ENCODE measurements at regions not wholly inside any gene's neighbourhood (a gene's known extent, or its start where the extent isn't known, plus 50 kb on each side); places are given as distances from the start of the nearest gene placed in this dataset.
"Not testable (repeated sequence)": the region's sequence is repeated elsewhere in the genome, so short reads cannot be mapped to it uniquely, and the experiment has no call there.

DNA sequence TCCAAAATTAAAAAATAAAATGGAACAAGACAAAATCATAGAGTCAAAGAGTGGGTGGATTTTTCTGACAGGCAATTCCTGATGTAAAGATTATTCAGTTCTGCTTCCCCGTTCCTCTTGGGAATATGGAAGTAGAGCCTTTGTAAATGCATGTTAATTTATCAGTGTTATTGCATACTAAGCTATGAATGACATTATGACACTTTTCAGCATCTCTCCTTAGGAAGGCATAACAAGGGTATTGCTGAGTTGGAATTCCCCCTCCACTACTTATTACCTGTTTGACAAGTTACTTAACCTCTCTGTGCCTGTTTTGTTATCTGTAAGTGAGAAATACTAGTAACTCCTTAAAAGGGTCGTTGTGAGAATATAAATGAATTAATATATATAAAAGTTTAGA, 640.4 kb downstream of the LMO4 start:
- DNase-seq: no peak

DNA sequence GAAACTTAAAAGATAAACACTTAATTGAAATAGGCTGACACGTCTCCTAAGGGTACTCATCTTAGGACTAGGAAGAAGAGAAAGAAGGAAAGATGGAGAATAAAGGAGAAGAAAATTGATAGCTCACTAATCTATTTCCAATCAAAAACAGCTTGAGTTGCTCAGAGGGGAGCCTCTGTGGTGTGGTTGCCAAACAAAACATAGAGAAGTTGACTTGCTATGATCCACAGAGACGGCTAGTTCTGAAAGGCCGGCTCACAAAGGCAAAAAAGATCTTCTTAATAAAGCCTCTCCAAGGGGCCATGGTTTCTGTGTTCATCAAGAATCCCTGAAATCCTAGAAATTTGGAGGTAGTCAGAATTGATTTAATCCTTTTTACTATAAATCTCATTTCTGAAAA, 644.1 kb downstream of the LMO4 start:
- DNase-seq: no peak

DNA sequence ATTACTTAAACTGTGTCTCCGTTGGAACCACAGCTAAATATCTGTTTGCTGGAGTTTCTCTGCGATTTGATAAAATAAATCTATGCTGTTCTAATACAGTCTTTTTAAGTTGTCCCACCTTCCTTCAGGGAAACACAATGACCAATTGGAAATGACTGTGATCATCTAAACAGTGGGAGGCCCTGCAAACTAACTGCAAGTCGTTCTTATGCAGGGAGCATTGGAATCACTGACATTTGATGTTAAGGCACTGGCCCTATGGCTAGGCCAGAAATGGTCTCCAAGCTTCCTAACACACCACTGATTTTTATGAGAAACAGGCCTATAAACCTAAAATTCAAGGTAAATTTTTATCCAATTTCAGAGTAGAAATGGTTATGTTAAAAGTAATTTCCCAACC, 645.2 kb downstream of the LMO4 start:
- no peak for DNase-seq

DNA sequence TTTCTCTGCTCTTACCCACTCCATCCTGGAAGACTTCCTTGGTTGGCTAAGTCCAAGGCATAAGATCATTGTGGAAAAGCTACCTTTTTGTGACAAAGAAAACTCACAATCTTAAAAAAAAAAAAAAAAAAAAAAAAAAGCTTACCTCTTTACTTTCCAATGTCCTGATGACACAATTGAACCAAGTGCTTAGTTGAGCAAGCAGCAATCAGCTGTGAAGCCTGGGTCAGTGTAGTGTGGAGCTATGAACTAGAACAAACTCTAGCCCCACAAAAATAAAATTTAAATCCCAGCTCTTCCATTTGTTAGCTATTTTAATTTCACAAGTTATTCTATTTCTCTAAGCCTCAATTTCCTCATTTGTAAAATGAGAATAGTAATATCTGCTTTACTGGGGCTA, 647.6 kb downstream of the LMO4 start:
- DNase-seq: no peak

DNA sequence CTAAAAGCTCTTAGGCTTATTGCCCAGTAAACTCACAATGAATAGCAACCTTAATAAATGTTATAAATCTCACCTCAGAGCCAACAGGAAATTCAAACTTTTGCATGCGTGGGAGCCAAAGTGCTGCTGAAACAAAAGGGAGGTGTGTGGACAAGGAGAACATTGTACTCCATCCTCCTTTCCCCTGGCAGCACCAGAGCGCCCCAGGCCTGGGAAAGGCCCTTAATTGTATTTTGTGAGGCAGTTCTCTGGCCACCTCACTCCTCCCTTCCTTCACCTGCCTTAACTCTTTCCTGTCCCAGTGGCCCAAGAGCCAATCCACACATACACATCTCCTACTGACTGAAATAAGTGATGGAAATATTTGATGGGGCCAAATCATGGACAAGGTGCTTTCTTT, 648.5 kb downstream of the LMO4 start:
- no peak for DNase-seq

DNA sequence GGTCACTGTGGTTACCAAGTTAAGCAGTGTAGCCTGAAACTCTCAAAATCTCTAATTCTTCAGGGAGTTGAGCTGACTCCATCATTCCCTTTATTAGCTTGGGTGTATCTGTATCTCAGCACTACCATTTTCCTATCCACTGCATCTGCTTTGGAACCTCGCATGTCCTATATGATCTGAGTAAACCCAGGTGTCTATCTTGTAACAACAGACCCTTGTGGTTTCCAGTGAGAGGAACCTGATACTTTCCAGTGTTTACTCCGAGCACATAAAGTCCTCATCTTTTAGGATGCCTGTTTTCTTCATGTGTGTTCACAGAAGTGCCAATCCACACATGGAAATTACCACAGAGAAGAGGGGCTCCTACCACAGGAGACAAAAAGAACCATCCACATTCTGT, 650.4 kb downstream of the LMO4 start:
- DNase-seq: no peak

DNA sequence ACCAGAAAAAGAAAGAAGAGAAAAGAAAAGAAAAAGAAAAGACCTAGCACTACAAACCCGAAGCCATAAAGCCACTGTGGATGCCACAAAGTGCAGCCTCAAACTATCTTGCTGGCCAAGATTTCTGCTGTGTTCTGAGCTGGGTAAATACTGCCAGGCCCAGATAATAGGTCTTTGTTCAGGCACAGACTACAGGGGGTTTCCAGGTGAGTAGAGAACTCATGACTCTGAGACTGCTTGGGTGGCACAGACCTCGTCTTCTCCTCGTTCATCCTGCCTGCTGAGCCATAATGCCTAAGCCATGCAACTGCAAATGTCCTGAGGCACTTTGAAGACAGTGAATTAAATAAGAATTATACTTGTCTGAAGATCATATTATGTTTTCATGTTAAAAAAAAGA, 651.8 kb downstream of the LMO4 start:
- no peak for DNase-seq

DNA sequence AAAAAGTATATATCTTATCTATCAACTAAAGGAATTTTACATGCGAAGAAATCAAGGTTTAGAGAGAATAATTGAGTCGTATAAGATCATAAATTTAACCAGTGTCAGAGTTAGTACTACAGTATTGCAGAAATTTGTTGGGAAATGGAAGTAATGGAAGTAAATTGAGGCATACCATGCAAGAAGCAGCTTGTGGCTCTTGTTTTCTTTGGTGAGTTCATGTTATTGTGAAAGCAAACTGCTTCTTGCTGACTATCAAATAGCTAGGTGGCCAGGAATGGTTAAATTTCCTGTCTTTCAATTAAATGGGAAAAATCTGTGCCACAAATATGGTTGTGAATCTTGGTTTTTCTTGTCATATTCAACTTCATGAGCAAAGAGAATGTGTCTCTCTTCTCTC, 652.7 kb downstream of the LMO4 start:
- DNase-seq: no peak

DNA sequence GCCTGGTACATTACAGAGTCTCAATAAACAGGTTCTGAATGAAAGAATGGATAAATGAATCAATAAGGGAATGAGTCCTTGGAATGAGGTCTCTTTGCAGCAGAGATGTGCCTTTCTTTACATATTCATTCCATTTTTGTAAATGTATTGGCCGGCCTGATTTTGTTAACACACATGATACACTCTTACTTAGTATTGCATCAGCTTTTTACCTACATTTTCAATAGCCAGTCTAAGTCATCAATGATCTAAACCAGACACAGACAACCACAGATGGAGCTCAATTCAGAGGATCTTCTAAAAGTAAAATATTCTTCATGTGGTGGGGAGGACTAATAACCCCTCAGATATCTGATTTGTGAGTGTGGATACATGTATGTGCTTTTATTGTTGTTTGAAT, 653.1 kb downstream of the LMO4 start:
- no peak for DNase-seq

DNA sequence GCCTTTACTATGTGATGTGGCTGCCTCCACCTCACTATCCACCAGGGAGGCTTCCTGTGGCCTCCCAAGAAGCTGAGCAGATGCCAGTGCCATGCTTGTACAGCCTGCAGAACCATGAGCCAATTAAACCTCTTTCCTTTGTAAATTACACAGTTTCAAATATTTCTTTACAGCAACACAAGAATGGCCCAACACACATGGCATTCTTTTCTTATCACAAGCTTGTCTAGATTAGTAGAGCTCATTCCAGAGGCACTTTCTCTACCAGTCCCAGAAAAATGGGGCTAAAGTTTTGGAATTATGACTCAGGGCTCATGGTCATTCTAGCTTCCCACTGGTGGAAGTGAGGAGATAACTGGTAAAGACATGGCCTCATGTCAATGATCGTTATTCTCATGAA, 655.2 kb downstream of the LMO4 start:
- DNase-seq: no peak

DNA sequence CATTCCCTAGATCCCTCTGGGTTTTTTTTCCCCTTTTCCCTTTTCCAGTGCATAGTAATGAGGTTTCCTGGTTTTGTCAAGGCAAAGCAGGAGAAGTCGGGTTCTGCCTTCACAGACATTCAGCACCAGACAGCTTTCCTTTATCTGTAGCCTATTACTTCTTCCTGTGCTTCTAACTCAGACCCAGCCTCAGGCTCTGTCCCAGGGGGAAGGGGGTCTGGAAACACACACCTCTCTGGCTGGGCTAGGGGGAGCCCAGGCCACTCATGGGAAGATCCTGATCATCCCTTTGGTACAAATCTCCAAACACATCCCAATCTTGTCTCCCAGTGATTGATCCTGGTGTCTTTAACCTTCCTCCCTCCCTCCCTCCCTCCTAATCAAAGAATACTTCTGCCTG, 656.4 kb downstream of the LMO4 start:
- no peak for DNase-seq

DNA sequence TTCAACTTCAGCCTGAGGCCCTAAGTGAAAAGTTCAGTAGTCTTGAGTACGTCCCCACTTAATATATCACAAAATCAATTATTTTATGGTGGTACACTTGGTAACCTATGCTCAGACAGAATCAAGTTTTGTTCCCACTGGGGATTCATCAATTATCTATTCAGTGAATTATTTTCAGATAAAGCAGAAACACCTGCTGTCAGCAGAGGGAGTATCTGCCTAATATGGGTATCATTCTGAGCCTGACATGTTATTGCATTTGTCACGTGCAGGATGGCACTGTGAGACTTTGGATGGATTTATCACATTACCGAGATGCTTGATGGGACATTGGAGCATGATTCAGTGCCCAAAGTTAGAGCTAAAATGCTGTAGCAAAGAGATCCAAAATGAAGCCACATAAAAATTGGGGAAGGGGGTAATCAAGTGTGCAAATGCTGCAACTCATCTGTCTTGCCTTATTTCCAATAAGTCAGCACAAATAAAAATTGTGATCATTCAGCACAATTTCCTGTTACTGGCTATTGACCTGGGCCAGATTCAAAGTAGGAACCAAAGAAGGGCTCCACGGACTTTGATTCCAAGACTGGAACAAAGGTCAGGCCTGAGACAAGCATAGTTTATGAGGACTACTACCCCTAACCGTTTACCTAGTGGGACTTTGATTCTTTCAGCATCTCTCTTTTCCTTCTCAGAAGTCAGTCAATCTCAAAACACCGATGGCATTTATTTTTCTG, 657.6 kb downstream of the LMO4 start:
- no peak for DNase-seq

DNA sequence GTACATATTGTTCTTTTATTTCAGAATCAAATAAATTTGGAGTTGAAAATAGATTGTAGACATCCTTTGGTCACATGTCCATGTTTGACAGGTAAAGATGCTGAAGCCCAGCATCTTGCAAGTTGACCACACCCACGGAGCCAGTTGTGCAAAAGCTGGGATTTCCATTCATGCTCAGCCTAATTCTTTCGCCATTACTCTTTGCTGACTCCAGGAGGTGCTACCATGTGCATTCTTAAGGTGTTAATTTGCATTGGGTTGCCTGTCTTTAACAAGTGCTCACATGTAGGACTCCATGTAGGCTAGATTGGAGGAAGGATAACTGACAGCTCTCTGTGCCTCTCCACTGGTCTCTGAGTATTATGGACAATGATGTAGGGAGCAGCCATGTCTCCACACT, 660.7 kb downstream of the LMO4 start:
- no peak for DNase-seq

DNA sequence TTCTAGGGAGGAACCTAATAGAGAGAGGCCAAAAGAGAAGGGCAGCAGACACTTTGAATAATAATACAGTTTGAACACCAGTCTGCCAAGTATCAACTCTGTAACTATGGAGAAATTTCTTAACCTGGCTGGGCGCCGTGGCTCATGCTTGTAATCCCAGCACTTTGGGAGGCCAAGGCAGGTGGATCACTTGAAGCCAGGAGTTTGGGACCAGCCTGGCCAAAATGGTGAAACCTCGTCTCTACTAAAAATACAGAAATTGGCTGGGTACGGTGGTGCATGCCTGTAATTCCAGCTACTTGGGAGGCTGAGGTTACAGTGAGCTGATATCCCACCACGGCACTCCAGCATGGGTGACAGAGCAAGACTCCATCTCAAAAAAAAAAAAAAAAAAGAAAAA, 663.9 kb downstream of the LMO4 start:
- not testable (repeated sequence) for DNase-seq

DNA sequence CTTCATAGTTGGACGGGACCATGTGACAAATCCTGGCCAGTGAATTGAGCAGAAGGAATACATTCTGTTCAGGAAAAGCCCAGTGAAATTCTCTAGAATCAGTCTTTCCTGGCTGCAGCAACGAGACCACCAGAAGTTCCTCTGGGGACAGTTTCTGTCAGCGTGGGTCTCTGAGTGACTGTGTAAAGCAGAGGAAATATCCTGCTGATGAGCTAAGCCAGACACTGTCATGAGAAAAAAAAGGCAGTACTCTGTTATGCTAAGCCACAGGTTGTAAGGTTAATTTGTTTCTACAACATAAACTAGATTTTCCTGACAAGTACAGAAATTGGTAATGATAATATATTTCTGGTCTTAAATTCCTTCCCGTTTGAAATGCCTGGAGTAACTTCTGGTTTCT, 664.4 kb downstream of the LMO4 start:
- no peak for DNase-seq

DNA sequence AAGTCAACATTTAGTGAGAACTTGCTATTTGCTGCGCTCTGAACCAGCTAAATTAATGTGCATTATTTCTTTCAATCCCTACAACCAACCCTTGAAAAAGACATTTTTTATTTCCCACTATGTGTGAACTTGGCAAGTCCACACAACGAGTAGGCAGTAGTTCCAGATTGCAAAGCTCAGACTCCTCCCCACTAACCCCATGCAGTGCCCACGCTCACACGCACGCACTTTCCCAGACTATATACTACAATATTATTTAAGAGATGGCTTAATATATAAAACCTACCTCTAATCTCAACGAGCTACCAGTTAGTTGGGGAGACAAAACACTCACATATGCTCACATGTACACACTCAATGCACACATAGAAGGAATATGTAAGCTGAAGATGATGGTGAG, 671.2 kb downstream of the LMO4 start:
- DNase-seq: no peak

DNA sequence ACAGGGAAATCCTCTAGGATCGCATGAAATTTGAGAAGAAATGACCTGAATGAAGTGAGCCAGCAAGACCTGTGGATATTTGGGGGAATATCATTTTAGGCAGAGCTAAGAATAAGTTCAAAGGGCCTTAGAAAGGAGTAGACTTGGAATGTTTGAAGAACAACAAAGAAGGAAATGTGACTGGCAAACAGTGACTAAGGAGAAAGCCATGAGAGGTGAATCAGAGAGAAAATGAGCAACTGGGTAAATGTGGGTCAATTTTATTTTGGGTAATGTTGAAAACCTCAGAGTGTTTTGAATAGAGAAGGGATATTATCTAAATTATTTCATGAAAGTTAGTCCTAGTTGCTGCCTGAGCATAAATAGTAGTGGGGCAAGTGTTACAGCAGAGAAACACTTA, 672.8 kb downstream of the LMO4 start:
- no peak for DNase-seq

DNA sequence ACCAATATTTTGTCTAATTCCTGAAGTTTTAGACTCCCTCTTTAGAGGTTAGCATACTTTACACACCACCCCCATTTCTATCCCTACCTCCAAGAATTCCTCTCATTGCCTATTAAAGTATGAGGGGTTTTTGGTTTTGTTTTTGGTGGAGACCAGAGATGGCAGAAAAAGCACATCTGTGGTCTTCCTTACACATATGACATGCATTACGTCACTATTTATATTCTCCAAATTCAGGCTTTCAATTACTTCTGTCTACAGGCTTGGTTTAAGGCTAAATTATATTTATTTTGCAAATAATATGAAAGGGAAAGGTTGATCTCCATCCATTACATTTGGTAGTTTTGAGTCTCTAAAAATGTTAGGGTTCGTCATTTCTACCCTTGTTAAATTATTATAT, 674.6 kb downstream of the LMO4 start:
- DNase-seq: no peak

DNA sequence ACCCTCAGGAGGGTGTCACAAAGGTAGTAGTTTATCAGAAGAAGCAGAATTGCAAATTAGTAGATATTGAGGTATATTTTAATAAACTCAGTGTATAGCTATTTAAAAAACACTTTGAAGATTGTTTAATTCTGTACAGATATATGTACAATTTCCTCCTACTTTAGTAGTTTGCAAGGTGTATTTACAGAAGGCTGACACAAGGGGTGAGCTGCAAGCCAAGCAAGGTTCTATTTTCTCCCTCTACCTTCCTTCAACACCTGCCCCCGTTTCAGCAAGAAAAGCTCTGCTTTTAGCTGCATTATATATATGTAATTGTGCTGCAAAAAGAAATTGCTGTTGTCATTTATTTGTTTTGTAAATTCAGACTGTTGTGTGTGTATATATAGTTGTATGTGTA, 674.2 kb upstream of the PKN2 start:
- no peak for DNase-seq

DNA sequence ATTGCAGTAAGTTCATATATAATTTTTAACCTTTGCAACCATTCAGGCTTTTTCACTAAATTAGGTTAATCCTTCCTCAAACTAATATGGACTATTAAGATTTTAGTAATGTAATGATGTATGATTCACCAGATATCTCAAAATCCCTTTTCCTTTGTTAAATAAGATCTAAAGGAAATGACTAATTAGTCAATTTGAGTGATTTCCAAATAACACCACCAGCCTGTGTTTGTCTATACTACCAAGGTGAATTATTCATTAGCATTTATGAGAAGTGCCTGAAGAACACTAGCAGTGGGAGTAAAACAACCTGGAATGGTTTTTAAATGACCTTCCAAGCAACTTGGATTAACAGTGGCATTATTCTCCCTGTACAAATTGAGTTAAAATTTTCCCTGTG, 670.6 kb upstream of the PKN2 start:
- no peak for DNase-seq

DNA sequence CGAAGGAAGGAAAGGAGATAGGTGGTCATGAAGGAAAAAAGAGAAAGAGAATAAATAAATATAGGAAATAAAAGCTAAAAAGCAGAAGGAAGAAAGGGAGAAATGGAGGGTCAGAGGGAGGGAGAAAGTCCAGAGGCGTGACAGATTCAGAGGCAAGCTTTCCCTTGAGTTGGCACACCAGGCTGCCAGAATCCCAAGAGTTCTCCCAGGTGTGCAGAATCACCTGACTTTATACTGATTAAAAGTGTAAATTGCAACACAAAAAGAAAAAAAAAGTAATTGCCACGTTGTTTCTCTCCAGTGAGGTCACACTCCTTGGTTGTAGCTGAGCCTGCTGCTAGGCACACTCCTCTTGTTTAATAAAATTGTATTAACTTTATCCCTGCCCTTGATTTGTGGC, 669.9 kb upstream of the PKN2 start:
- DNase-seq: no peak

DNA sequence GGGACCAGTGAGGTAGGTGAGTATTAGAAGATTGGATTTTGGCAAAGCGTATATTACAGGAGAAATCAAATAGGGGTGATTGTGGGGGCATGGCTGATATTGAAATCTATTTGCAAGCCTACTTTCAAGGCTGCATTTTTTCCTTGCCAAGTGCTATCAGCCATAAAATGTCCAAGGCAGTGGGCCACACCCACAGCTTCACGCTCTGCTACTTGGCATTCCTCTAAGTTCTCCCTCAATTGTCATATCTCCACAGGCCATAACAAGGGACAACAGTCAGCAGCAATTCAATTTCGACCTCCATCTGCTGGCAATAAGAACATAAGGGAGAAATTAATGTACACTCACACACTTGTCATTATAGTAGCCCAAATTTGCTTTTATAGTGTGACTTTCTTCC, 667.1 kb upstream of the PKN2 start:
- no peak for DNase-seq

DNA sequence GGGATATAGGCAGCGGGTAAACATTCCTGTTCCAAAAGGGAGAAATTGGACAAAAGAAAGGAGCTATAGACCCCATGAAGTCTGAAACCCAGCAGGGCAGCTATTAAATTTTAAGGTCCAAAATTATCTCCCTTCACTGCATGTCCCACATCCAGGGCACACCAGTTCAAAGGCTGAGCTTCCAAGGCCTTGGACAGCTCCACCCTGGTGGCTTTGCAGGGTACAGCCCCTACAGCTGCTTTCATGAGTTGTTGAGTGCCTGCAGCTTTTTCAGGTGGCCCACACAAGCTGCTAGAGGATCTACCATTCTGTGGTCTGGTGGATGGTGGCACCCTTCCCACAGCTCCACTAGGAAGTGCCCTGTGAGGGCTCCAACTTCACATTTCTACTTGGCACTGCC, 662.5 kb upstream of the PKN2 start:
- no peak for DNase-seq

DNA sequence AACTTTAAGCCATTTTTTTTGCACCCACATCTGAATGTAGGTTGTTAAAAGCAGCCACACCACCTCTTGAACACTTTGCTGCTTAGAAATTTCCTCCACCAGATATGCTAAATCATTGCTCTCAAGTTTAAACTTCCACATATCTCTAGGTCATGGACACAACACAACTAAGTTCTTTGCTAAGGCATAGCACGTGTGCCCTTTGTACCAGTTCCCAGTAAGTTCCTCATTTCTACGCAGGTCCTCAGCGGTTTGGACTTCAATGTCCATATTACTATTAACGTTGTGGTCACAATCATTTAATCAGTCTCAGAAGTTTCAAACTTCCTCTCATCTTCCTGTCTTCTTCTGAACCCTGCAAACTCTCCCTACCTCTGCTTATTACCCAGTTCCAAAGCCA, 661.6 kb upstream of the PKN2 start:
- DNase-seq: no peak

DNA sequence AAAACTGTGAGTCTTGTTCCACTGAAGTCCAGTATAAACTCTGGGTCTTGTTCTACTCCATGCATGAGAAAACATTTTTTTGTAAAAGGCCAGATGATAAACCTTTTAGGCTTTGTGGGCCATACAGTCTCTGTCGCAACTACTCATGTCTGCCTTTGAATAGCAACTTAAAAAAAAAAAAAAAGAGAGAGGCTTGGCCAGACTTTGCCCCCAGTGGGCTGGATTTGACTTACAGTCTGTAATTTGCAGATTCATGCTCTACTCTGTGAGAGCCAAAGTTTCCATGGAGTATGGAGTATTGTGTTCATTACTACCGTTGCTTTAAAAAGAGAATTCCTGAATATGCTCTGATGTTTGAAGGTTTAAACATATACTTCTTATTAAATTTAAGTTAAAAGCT, 654.9 kb upstream of the PKN2 start:
- DNase-seq: no peak

DNA sequence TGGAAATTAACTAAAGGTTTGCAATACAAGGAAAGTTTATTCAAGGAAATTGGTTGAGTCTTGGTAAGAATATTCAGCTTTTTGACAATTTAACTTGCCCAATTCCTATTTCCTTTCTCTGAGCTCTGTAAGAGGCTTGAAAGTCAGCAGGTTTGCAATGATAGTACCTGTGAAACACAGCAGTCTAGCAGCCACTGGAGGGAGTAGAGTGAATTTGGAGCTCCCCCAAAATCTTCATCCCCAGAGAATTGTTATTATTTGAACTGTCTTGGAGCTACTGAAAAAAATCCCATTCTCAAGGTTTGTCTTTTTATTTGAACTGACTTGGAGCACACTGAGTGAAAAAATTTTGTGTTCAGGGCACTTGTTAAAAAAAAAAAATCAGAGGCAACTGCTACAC, 654.2 kb upstream of the PKN2 start:
- DNase-seq: no peak
